ENCODE measurements at regions not wholly inside any gene's neighbourhood (a gene's known extent, or its start where the extent isn't known, plus 50 kb on each side); places are given as distances from the start of the nearest gene placed in this dataset.

- peak overlapping the region; percentile 81 to 94 (median 86) for H3K4me2 ChIP-seq
- peaks cover 40 to 93% (median 84%) of the 10 kb centered on the region in 10 experiments for H3K4me1 ChIP-seq
- peaks cover 0 to 9% (median 0%) of the 10 kb centered on the region in 11 experiments; a peak in 5 of 22 replicates for H3K9me3 ChIP-seq (replicated peaks in 1 of 11)
- H4K20me1 ChIP-seq, result no peaks in the 10 kb centered on the region
- H3K4me3 ChIP-seq, result peak overlapping the region; percentile 19 to 59 (median 42); a peak in 14 of 20 replicates
- peak; percentile 50 to 92 (median 82); a peak in 18 of 22 replicates for TF ChIP-seq Cebpa-rat (IDR thresholded peaks at IDR 0.05)
- no peaks in the 10 kb centered on the region for H3K36me3 ChIP-seq
- H3K27me3 ChIP-seq, result no peaks in the 10 kb centered on the region
- peak overlapping the region; percentile 54 to 80 (median 75); a peak in 21 of 22 replicates for H3K9ac ChIP-seq
- H3K27ac ChIP-seq, result peak overlapping the region; percentile 70 to 92 (median 87); a peak in 21 of 22 replicates
Measured at GRCh38 chr10:92757066-92757710, 67.4 kb downstream of the HHEX start.

GRCh38 chr10:92757711-92758104 lies 68.0 kb downstream of the HHEX start:
- Histone ChIP-seq H3K27ac (peak overlapping the region; percentile 53 to 92 (median 87); a peak in 21 of 22 replicates), H3K9me3 (replicated peaks in 1 of 11) (peaks cover 0 to 9% (median 0%) of the 10 kb centered on the region in 11 experiments; a peak in 5 of 22 replicates), H4K20me1 (no peaks in the 10 kb centered on the region), H3K36me3 (no peaks in the 10 kb centered on the region), H3K4me1 (peaks cover 40 to 98% (median 87%) of the 10 kb centered on the region in 10 experiments), H3K4me3 (peak overlapping the region in 8 of 10 experiments; percentile 16 to 59 (median 42); a peak in 12 of 20 replicates), H3K27me3 (no peaks in the 10 kb centered on the region), H3K9ac (peak overlapping the region; percentile 38 to 80 (median 75); a peak in 20 of 22 replicates), H3K4me2 (peak overlapping the region; percentile 81 to 94 (median 86))
- TF ChIP-seq Cebpa-rat (IDR thresholded peaks at IDR 0.05), result no peak

- peak overlapping the region in 9 of 11 experiments; percentile 81 to 94 (median 86); a peak in 15 of 22 replicates for H3K4me2 ChIP-seq
- H3K27ac ChIP-seq, result peak overlapping the region in 9 of 11 experiments; percentile 70 to 92 (median 87); a peak in 17 of 22 replicates
- no peak overlapping the region; a peak in 1 of 22 replicates for H3K9ac ChIP-seq
Measured at GRCh38 chr10:92758594-92758993, 68.8 kb downstream of the HHEX start.

GRCh38 chr10:92760609-92761008 lies 70.9 kb downstream of the HHEX start:
- Histone ChIP-seq H3K36me3 (no peaks in the 10 kb centered on the region), H3K9ac (peak overlapping the region in 8 of 11 experiments; percentile 44 to 80 (median 69); a peak in 15 of 22 replicates), H3K4me2 (peak overlapping the region in 10 of 11 experiments; percentile 25 to 94 (median 86); a peak in 20 of 22 replicates), H3K4me1 (peaks cover 34 to 82% (median 71%) of the 10 kb centered on the region in 10 experiments), H3K27ac (peak overlapping the region; percentile 39 to 92 (median 78); a peak in 20 of 22 replicates), H3K4me3 (peak overlapping the region in 2 of 10 experiments; percentile 12 to 26; a peak in 3 of 20 replicates), H4K20me1 (no peaks in the 10 kb centered on the region), H3K27me3 (no peaks in the 10 kb centered on the region), H3K9me3 (replicated peaks in 1 of 11) (peaks cover 0 to 14% (median 0%) of the 10 kb centered on the region in 11 experiments; a peak in 5 of 22 replicates)
- no peak for TF ChIP-seq Cebpa-rat (IDR thresholded peaks at IDR 0.05)

More at GRCh38 chr10:92758594-92758993, 68.8 kb downstream of the HHEX start:
- no peak overlapping the region for H3K4me3 ChIP-seq
- H3K27me3 ChIP-seq, result no peaks in the 10 kb centered on the region
- no peaks in the 10 kb centered on the region for H3K36me3 ChIP-seq
- TF ChIP-seq Cebpa-rat (IDR thresholded peaks at IDR 0.05), result no peak
- H4K20me1 ChIP-seq, result no peaks in the 10 kb centered on the region
- peaks cover 40 to 91% (median 86%) of the 10 kb centered on the region in 10 experiments for H3K4me1 ChIP-seq
- H3K9me3 ChIP-seq (replicated peaks in 1 of 11), result peaks cover 0 to 14% (median 0%) of the 10 kb centered on the region in 11 experiments; a peak in 5 of 22 replicates

GRCh38 chr10:92761571-92761970 lies 71.8 kb downstream of the HHEX start:
- Histone ChIP-seq H3K27me3 (no peaks in the 10 kb centered on the region), H3K27ac (peak overlapping the region in 7 of 11 experiments; percentile 78 to 92 (median 84); a peak in 14 of 22 replicates), H4K20me1 (no peaks in the 10 kb centered on the region), H3K4me1 (peaks cover 24 to 73% (median 62%) of the 10 kb centered on the region in 10 experiments), H3K36me3 (no peaks in the 10 kb centered on the region), H3K4me2 (peak overlapping the region in 7 of 11 experiments; percentile 81 to 94 (median 87); a peak in 13 of 22 replicates), H3K9ac (no peak overlapping the region; a peak in 1 of 22 replicates), H3K4me3 (no peak overlapping the region), H3K9me3 (replicated peaks in 1 of 11) (peaks cover 0 to 14% (median under 1%) of the 10 kb centered on the region in 11 experiments; a peak in 7 of 22 replicates)
- TF ChIP-seq Cebpa-rat (IDR thresholded peaks at IDR 0.05), result no peak

- H4K20me1 ChIP-seq, result no peaks in the 10 kb centered on the region
- TF ChIP-seq Cebpa-rat (IDR thresholded peaks at IDR 0.05), result no peak
- H3K27me3 ChIP-seq, result no peaks in the 10 kb centered on the region
Measured at GRCh38 chr10:92763634-92764155, 73.9 kb downstream of the HHEX start.

GRCh38 chr10:92766451-92766850 lies 76.7 kb downstream of the HHEX start:
- Histone ChIP-seq H3K4me2 (peak overlapping the region in 4 of 11 experiments; percentile 4 to 39 (median 26); a peak in 4 of 22 replicates), H3K9me3 (replicated peaks in 1 of 11) (peaks cover 8 to 33% (median 26%) of the 10 kb centered on the region in 11 experiments), H3K36me3 (no peaks in the 10 kb centered on the region), H3K9ac (no peak overlapping the region), H3K27ac (no peak overlapping the region), H3K4me3 (no peak overlapping the region), H3K4me1 (peaks cover 0 to 36% (median 20%) of the 10 kb centered on the region in 10 experiments; a peak in 15 of 20 replicates), H3K27me3 (no peaks in the 10 kb centered on the region), H4K20me1 (no peaks in the 10 kb centered on the region)
- TF ChIP-seq Cebpa-rat (IDR thresholded peaks at IDR 0.05), result no peak

More at GRCh38 chr10:92763634-92764155, 73.9 kb downstream of the HHEX start:
- Histone ChIP-seq H3K9ac (no peak overlapping the region), H3K4me2 (no peak overlapping the region), H3K9me3 (replicated peaks in 1 of 11) (peaks cover 8 to 35% (median 22%) of the 10 kb centered on the region in 11 experiments), H3K4me3 (no peak overlapping the region), H3K4me1 (peaks cover 3 to 60% (median 45%) of the 10 kb centered on the region in 10 experiments; a peak in 18 of 20 replicates), H3K36me3 (no peaks in the 10 kb centered on the region), H3K27ac (no peak overlapping the region)

- Histone ChIP-seq H3K4me1 (peaks cover 0 to 25% (median 11%) of the 10 kb centered on the region in 10 experiments; a peak in 10 of 20 replicates), H3K9me3 (replicated peaks in 1 of 11) (peaks cover 8 to 33% (median 26%) of the 10 kb centered on the region in 11 experiments), H3K4me3 (no peak overlapping the region), H4K20me1 (no peaks in the 10 kb centered on the region), H3K27me3 (no peaks in the 10 kb centered on the region), H3K9ac (no peak overlapping the region), H3K36me3 (no peaks in the 10 kb centered on the region), H3K4me2 (no peak overlapping the region), H3K27ac (no peak overlapping the region)
- TF ChIP-seq Cebpa-rat (IDR thresholded peaks at IDR 0.05), result no peak
Measured at GRCh38 chr10:92768104-92768503, 78.3 kb downstream of the HHEX start.

GRCh38 chr10:92773776-92774175 lies 74.5 kb upstream of the EXOC6 start:
- peaks cover 0 to 12% (median 0%) of the 10 kb centered on the region in 11 experiments; a peak in 8 of 22 replicates for H3K9me3 ChIP-seq (replicated peaks in 1 of 11)
- no peak overlapping the region for H3K27ac ChIP-seq
- H4K20me1 ChIP-seq, result no peaks in the 10 kb centered on the region
- no peak overlapping the region for H3K4me2 ChIP-seq
- H3K4me1 ChIP-seq, result peaks cover 0 to 6% (median 2%) of the 10 kb centered on the region in 10 experiments; a peak in 4 of 20 replicates
- TF ChIP-seq Cebpa-rat (IDR thresholded peaks at IDR 0.05), result no peak
- no peak overlapping the region for H3K9ac ChIP-seq
- no peak overlapping the region for H3K4me3 ChIP-seq
- H3K27me3 ChIP-seq, result no peaks in the 10 kb centered on the region
- H3K36me3 ChIP-seq, result no peaks in the 10 kb centered on the region

Data from BLaER1 treated with 17β-estradiol and CSF1 and Interleukin-3, amounts not matched to agents 10 nM and 100 nM (cell line).